ENCODE measurements at regions not wholly inside any gene's neighbourhood (a gene's known extent, or its start where the extent isn't known, plus 50 kb on each side); places are given as distances from the start of the nearest gene placed in this dataset.

DNA sequence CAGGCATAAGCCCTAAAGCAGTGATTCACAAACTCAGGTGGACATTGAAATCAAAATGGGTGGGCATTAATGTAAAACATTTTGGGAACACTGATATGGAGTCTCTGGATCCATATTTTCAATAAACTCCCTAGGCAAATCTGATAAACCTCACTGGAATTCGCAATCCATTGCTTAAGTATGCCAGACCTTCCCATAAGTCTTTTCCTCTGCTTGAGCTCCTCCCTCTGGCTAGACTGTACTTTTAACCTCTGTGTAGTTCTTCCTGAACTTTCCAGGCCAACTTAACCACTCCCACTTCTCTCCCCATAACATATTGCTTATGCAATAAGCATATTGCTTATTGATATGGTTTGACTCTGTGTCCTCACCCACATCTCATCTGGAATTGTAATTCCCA, 629.7 kb upstream of the IMPG1 start:
- TF ChIP-seq, protein P1, sequence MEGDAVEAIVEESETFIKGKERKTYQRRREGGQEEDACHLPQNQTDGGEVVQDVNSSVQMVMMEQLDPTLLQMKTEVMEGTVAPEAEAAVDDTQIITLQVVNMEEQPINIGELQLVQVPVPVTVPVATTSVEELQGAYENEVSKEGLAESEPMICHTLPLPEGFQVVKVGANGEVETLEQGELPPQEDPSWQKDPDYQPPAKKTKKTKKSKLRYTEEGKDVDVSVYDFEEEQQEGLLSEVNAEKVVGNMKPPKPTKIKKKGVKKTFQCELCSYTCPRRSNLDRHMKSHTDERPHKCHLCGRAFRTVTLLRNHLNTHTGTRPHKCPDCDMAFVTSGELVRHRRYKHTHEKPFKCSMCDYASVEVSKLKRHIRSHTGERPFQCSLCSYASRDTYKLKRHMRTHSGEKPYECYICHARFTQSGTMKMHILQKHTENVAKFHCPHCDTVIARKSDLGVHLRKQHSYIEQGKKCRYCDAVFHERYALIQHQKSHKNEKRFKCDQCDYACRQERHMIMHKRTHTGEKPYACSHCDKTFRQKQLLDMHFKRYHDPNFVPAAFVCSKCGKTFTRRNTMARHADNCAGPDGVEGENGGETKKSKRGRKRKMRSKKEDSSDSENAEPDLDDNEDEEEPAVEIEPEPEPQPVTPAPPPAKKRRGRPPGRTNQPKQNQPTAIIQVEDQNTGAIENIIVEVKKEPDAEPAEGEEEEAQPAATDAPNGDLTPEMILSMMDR (IDR thresholded peaks at IDR 0.05), result no peak
- no peak for TF ChIP-seq POLR2A (IDR thresholded peaks at IDR 0.05)
